ENCODE measurements at regions not wholly inside any gene's neighbourhood (a gene's known extent, or its start where the extent isn't known, plus 50 kb on each side); places are given as distances from the start of the nearest gene placed in this dataset.

DNA sequence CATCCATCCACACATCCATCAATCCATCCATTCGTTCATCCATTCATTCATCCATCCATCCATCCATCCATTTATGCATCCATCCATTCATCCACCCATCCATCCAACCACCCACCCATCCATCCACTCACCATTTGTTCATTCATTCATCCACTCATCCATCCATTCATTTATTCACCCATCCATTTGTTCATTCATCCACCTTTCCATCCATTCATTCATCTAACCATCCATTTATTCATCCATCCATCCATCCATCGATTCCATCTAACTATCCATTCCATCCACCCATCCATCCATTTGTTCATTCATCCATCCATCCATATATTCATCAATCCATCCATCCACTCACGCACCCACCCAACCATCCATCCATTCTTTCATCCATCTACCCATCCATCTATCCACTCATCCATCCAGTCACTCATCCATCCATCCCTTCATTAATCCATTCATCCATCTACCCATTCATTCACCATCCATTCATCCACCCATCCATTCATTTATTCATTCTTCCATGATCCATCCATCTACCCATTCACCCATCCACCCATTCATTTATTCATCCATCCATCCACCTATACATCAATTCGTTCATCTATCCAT, 225.0 kb downstream of the TUBA3C start (continued):
- TF ChIP-seq JUNB (IDR thresholded peaks at IDR 0.05; ENCODE audit: unreplicated experiment) (no peak), ZNF331 (CRISPR knock-in tag; IDR thresholded peaks at IDR 0.05; ENCODE audit: low read depth) (no peak), STAT1 (IDR thresholded peaks at IDR 0.05; ENCODE audit: unreplicated experiment) (no peak), ETS1 (IDR thresholded peaks at IDR 0.05) (no peak)
- TF ChIP-seq, protein P1, sequence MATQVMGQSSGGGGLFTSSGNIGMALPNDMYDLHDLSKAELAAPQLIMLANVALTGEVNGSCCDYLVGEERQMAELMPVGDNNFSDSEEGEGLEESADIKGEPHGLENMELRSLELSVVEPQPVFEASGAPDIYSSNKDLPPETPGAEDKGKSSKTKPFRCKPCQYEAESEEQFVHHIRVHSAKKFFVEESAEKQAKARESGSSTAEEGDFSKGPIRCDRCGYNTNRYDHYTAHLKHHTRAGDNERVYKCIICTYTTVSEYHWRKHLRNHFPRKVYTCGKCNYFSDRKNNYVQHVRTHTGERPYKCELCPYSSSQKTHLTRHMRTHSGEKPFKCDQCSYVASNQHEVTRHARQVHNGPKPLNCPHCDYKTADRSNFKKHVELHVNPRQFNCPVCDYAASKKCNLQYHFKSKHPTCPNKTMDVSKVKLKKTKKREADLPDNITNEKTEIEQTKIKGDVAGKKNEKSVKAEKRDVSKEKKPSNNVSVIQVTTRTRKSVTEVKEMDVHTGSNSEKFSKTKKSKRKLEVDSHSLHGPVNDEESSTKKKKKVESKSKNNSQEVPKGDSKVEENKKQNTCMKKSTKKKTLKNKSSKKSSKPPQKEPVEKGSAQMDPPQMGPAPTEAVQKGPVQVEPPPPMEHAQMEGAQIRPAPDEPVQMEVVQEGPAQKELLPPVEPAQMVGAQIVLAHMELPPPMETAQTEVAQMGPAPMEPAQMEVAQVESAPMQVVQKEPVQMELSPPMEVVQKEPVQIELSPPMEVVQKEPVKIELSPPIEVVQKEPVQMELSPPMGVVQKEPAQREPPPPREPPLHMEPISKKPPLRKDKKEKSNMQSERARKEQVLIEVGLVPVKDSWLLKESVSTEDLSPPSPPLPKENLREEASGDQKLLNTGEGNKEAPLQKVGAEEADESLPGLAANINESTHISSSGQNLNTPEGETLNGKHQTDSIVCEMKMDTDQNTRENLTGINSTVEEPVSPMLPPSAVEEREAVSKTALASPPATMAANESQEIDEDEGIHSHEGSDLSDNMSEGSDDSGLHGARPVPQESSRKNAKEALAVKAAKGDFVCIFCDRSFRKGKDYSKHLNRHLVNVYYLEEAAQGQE (IDR thresholded peaks at IDR 0.05; ENCODE audit: unreplicated experiment) = no peak

DNA sequence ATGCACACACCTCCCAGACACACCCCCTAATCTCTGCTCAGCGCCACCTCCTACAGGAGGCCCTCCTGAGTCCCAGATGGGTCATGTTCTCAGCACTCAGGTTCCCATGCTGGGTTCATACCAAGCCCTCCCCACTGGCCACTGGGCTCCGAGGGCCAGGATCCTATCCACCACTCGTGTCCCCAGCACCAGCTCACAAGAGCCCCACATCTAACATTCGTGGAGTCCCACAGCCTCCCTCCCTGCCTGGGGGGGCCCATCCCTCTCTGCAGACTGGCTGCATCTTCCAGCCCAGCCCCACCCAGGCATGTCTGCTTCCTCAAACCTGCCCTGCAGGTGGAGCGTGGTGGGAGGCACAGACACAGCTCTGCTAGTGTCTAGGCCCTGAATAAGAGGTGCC, 227.4 kb downstream of the TUBA3C start:
- Histone ChIP-seq H3K27ac (ENCODE audit: low read depth) (no peak overlapping the region), H3K9me2 (ENCODE audit: insufficient read depth) (no peaks in the 10 kb centered on the region), H3F3A (replicated peaks; ENCODE audit: low read depth) (no peaks in the 10 kb centered on the region), H3K36me3 (ENCODE audit: insufficient read depth) (no peaks in the 10 kb centered on the region), H4K20me1 (replicated peaks; ENCODE audit: insufficient read depth) (no peaks in the 10 kb centered on the region), H3K4me1 (ENCODE audit: insufficient read depth) (no peaks in the 10 kb centered on the region), H3K4me2 (no peak overlapping the region), H2AFZ (no peak overlapping the region), H3K79me2 (replicated peaks; ENCODE audit: insufficient read depth) (no peaks in the 10 kb centered on the region), H3K4me3 (no peak overlapping the region), H3K27me3 (ENCODE audit: insufficient read depth) (no peaks in the 10 kb centered on the region)
- peaks cover 100% of the 10 kb centered on the region for H3K9me3 Mint-ChIP-seq
- no peaks in the 10 kb centered on the region for H3K4me1 Mint-ChIP-seq
- peaks cover 57% of the 10 kb centered on the region for H3K36me3 Mint-ChIP-seq (ENCODE audit: low read depth)
- no peak overlapping the region for H3K4me3 Mint-ChIP-seq
- no peak overlapping the region for H3K27ac Mint-ChIP-seq
- peaks cover 22% of the 10 kb centered on the region for H3K27me3 Mint-ChIP-seq (ENCODE audit: insufficient read depth, low read depth, poor library complexity)
- ATAC-seq = no peak
- TF ChIP-seq EZH2phosphoT487 (IDR thresholded peaks at IDR 0.05; ENCODE audit: unreplicated experiment) (no peak), NANOG (IDR thresholded peaks at IDR 0.05; ENCODE audit: borderline replicate concordance) (no peak), POLR2AphosphoS5 (IDR thresholded peaks at IDR 0.05; ENCODE audit: low read depth) (no peak), ZNF114 (CRISPR knock-in tag; IDR thresholded peaks at IDR 0.05) (no peak), JUNB (IDR thresholded peaks at IDR 0.05; ENCODE audit: unreplicated experiment) (no peak)
- TF ChIP-seq, protein P2, sequence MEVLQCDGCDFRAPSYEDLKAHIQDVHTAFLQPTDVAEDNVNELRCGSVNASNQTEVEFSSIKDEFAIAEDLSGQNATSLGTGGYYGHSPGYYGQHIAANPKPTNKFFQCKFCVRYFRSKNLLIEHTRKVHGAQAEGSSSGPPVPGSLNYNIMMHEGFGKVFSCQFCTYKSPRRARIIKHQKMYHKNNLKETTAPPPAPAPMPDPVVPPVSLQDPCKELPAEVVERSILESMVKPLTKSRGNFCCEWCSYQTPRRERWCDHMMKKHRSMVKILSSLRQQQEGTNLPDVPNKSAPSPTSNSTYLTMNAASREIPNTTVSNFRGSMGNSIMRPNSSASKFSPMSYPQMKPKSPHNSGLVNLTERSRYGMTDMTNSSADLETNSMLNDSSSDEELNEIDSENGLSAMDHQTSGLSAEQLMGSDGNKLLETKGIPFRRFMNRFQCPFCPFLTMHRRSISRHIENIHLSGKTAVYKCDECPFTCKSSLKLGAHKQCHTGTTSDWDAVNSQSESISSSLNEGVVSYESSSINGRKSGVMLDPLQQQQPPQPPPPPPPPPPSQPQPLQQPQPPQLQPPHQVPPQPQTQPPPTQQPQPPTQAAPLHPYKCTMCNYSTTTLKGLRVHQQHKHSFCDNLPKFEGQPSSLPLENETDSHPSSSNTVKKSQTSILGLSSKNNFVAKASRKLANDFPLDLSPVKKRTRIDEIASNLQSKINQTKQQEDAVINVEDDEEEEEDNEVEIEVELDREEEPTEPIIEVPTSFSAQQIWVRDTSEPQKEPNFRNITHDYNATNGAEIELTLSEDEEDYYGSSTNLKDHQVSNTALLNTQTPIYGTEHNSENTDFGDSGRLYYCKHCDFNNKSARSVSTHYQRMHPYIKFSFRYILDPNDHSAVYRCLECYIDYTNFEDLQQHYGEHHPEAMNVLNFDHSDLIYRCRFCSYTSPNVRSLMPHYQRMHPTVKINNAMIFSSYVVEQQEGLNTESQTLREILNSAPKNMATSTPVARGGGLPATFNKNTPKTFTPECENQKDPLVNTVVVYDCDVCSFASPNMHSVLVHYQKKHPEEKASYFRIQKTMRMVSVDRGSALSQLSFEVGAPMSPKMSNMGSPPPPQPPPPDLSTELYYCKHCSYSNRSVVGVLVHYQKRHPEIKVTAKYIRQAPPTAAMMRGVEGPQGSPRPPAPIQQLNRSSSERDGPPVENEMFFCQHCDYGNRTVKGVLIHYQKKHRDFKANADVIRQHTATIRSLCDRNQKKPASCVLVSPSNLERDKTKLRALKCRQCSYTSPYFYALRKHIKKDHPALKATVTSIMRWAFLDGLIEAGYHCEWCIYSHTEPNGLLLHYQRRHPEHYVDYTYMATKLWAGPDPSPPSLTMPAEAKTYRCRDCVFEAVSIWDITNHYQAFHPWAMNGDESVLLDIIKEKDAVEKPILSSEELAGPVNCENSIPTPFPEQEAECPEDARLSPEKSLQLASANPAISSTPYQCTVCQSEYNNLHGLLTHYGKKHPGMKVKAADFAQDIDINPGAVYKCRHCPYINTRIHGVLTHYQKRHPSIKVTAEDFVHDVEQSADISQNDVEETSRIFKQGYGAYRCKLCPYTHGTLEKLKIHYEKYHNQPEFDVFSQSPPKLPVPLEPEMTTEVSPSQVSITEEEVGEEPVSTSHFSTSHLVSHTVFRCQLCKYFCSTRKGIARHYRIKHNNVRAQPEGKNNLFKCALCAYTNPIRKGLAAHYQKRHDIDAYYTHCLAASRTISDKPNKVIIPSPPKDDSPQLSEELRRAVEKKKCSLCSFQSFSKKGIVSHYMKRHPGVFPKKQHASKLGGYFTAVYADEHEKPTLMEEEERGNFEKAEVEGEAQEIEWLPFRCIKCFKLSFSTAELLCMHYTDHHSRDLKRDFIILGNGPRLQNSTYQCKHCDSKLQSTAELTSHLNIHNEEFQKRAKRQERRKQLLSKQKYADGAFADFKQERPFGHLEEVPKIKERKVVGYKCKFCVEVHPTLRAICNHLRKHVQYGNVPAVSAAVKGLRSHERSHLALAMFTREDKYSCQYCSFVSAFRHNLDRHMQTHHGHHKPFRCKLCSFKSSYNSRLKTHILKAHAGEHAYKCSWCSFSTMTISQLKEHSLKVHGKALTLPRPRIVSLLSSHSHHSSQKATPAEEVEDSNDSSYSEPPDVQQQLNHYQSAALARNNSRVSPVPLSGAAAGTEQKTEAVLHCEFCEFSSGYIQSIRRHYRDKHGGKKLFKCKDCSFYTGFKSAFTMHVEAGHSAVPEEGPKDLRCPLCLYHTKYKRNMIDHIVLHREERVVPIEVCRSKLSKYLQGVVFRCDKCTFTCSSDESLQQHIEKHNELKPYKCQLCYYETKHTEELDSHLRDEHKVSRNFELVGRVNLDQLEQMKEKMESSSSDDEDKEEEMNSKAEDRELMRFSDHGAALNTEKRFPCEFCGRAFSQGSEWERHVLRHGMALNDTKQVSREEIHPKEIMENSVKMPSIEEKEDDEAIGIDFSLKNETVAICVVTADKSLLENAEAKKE (CRISPR knock-in tag; IDR thresholded peaks at IDR 0.05) = no peak
- DNase-seq (ENCODE audit: low spot score) = no peak

All from GM23338 (cell line).